ENCODE measurements at regions not wholly inside any gene's neighbourhood (a gene's known extent, or its start where the extent isn't known, plus 50 kb on each side); places are given as distances from the start of the nearest gene placed in this dataset.
"Not testable (repeated sequence)": the region's sequence is repeated elsewhere in the genome, so short reads cannot be mapped to it uniquely, and the experiment has no call there.

DNA sequence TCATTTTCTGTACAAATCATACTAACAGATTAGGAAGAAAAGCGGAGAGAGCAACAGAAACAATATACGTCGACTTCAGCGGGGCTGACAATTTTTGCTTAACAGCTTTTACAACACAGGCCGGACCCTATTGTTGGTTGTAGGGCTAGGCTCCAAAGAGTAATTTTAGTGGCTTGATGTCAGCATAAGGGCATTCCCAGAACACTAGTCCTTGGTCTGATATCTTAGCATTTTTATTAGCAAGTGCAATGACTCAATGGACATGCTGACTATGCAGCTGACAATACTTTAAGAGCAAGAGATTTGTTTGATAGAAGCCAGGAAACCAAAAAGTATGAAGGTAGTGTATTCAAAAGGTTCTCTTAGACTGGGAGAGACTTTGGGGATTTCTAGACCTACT lies 209.9 kb downstream of the LNPK start:
- H3K4me3 ChIP-seq = no peak overlapping the region
- TF ChIP-seq POLR2A (IDR thresholded peaks at IDR 0.05) = no peak
- no peak for TF ChIP-seq POLR2AphosphoS5 (IDR thresholded peaks at IDR 0.05)
- TF ChIP-seq, protein P1, sequence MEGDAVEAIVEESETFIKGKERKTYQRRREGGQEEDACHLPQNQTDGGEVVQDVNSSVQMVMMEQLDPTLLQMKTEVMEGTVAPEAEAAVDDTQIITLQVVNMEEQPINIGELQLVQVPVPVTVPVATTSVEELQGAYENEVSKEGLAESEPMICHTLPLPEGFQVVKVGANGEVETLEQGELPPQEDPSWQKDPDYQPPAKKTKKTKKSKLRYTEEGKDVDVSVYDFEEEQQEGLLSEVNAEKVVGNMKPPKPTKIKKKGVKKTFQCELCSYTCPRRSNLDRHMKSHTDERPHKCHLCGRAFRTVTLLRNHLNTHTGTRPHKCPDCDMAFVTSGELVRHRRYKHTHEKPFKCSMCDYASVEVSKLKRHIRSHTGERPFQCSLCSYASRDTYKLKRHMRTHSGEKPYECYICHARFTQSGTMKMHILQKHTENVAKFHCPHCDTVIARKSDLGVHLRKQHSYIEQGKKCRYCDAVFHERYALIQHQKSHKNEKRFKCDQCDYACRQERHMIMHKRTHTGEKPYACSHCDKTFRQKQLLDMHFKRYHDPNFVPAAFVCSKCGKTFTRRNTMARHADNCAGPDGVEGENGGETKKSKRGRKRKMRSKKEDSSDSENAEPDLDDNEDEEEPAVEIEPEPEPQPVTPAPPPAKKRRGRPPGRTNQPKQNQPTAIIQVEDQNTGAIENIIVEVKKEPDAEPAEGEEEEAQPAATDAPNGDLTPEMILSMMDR (IDR thresholded peaks at IDR 0.05) = no peak
- DNase-seq (ENCODE audit: low spot score in 2 of 2) = no peak
- intact Hi-C loops (cut with DNase I; ENCODE audit: low total_unique reads) = no loop called here
- no peaks in the 10 kb centered on the region for H3K4me1 ChIP-seq
- peaks cover 9 to 21% of the 10 kb centered on the region in 2 donors for H3K9me3 ChIP-seq
- H3K36me3 ChIP-seq = no peaks in the 10 kb centered on the region
- H3K27ac ChIP-seq = no peak overlapping the region
- no peaks in the 10 kb centered on the region for H3K27me3 ChIP-seq

DNA sequence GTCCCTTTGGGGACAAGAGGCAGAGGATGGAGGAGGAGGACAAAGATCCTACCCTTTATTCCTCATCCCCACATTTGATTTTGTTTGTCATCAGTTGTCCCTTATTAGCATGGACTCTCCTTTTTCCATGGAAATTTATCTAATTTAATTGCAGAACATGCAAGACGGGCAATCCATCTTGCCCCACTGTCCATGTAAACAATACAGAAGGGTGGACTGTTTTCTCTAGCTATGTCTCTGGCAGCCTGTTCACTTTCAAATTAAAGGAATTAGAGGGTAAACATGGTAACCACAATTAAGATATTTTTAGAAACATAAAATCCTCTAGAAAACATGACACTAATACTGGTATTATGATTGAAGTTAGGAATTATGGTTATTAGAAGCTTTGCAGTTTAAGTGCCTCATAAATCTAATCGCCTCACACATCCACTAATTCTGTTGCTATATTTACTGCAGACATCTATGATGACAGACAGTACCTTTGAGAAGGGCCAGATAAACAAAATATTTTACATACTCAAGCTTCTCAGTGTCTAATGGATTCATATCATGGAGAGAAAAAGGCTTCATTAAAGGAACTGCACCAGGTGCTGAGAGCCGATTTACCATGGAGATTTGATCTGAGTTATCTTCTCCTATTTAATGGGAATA lies 215.5 kb downstream of the LNPK start:
- Histone ChIP-seq H3K4me3 (no peak overlapping the region), H3K9me3 (no peaks in the 10 kb centered on the region), H3K27me3 (no peaks in the 10 kb centered on the region), H3K4me1 (no peaks in the 10 kb centered on the region), H3K27ac (no peak overlapping the region), H3K36me3 (no peaks in the 10 kb centered on the region)
- DNase-seq (ENCODE audit: low spot score in 2 of 2) = no peak
- TF ChIP-seq POLR2AphosphoS5 (IDR thresholded peaks at IDR 0.05) (no peak), POLR2A (IDR thresholded peaks at IDR 0.05) (no peak)
- TF ChIP-seq, protein P1 (IDR thresholded peaks at IDR 0.05) = no peak
- intact Hi-C loops (cut with DNase I; ENCODE audit: low total_unique reads) = no loop called here

DNA sequence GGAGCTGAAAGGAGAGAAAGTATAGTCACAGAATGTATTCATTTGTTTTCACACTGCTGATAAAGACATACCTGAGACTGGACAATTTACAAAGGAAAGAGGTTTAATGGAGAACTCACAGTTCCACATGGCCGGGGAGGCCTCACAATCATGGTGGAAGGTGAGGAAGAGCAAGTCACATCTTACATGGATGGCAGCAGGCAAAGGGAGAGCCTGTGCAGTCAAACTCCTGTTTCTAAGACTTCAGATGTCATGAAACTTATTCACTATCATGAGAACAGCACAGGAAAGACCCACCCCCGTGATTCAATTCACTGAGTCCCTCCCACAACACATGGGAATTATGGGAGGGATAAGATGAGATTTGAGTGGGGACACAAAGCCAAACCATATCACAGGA lies 224.7 kb downstream of the LNPK start:
- H3K4me3 ChIP-seq; H3K9me3 ChIP-seq; H3K36me3 ChIP-seq; DNase-seq (ENCODE audit: low spot score in 2 of 2); H3K27ac ChIP-seq; H3K27me3 ChIP-seq; H3K4me1 ChIP-seq; intact Hi-C loops (cut with DNase I; ENCODE audit: low total_unique reads): not testable (repeated sequence)

DNA sequence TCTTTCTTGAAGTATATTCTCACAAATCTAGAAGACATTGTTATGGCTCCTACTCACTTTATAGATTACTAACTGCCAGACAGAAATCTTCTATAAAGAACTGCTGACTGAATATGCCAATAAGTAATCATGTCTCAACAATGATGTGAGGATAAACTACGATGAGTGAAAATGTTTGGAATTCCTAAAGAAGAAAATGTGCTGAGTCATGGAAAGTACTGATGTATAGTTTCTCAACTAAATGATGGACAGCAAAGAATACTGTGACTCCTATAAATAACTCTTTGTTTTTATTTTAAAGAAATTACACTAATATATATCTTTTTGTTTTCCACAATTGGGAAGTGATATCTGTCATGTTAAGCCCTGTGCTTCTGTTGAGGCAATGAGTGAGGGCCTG lies 232.9 kb downstream of the LNPK start:
- intact Hi-C loops (cut with DNase I; ENCODE audit: low total_unique reads) = no loop called here
- TF ChIP-seq POLR2A (IDR thresholded peaks at IDR 0.05) (no peak), POLR2AphosphoS5 (IDR thresholded peaks at IDR 0.05) (no peak)
- TF ChIP-seq, protein P1 (IDR thresholded peaks at IDR 0.05) = no peak
- H3K27ac ChIP-seq = no peak overlapping the region
- no peaks in the 10 kb centered on the region for H3K27me3 ChIP-seq
- H3K4me3 ChIP-seq = no peak overlapping the region
- DNase-seq (ENCODE audit: low spot score in 2 of 2) = no peak
- H3K4me1 ChIP-seq = no peaks in the 10 kb centered on the region
- H3K36me3 ChIP-seq = no peaks in the 10 kb centered on the region
- H3K9me3 ChIP-seq = no peaks in the 10 kb centered on the region

DNA sequence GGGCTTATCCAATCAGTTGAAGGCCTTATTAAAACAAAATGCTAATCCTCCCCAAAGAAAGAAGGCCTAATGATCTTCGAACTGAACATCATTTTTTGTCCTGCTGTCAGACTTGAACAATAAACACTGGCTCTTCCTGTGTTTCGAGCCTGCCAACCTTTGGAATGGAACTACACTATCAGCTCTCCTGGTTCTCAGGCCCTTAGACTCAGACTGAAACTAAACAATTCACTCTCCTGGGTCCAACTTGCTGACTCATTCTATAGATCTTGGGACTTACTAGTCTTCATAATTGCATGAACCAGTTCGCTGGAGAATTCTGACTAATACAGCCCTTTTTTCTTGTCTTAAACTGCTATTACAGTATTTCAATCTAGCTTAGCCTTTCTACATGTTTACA lies 235.2 kb downstream of the LNPK start:
- H3K27ac ChIP-seq = no peak overlapping the region
- TF ChIP-seq, protein P1 (IDR thresholded peaks at IDR 0.05) = no peak
- TF ChIP-seq POLR2A (IDR thresholded peaks at IDR 0.05) (no peak), POLR2AphosphoS5 (IDR thresholded peaks at IDR 0.05) (no peak)
- intact Hi-C loops (cut with DNase I; ENCODE audit: low total_unique reads) = no loop called here
- H3K36me3 ChIP-seq = no peaks in the 10 kb centered on the region
- no peak overlapping the region for H3K4me3 ChIP-seq
- DNase-seq (ENCODE audit: low spot score in 2 of 2) = no peak
- no peaks in the 10 kb centered on the region for H3K27me3 ChIP-seq
- H3K4me1 ChIP-seq = no peaks in the 10 kb centered on the region
- H3K9me3 ChIP-seq = no peaks in the 10 kb centered on the region
